HEK293 (cell line): ENCODE measurements at regions not wholly inside any gene's neighbourhood (a gene's known extent, or its start where the extent isn't known, plus 50 kb on each side); places are given as distances from the start of the nearest gene placed in this dataset.

ENCODE experiments used
- SALL2 ChIP-seq: fragments of 450-650 bp; formaldehyde crosslinking; IDR thresholded peaks from 2 replicates; pipeline ENCODE4 v1.5.0; 2017; ENCODE audit warnings: missing biosample characterization, mild to moderate bottlenecking, missing genetic modification characterization, borderline replicate concordance
- SETDB1 ChIP-seq: IDR thresholded peaks from one replicate; pipeline ENCODE4 v1.6.1; 2017; ENCODE audit warnings: mild to moderate bottlenecking, low read length, moderate library complexity, mixed read lengths; ENCODE audit not compliant: insufficient read length
- YY2 ChIP-seq: fragments of 450-650 bp; formaldehyde crosslinking; IDR thresholded peaks from 2 replicates; pipeline ENCODE4 v1.5.1; 2016; ENCODE audit warnings: missing biosample characterization, missing genetic modification characterization
- ZBTB20 ChIP-seq: fragments of 450-650 bp; formaldehyde crosslinking; IDR thresholded peaks from 2 replicates; pipeline ENCODE4 v1.5.1; 2016; ENCODE audit warnings: missing biosample characterization, missing genetic modification characterization
- ZFHX2 ChIP-seq: fragments of 450-650 bp; formaldehyde crosslinking; conservative IDR thresholded peaks from 2 replicates; pipeline ENCODE4 v1.5.1; 2016; ENCODE audit warnings: missing biosample characterization, missing genetic modification characterization
- ZNF114 ChIP-seq: fragments of 450-650 bp; formaldehyde crosslinking; IDR thresholded peaks from 2 replicates; pipeline ENCODE4 v1.5.0; 2017; ENCODE audit warnings: missing biosample characterization, missing genetic modification characterization
- ZNF223 ChIP-seq: fragments of 450-650 bp; formaldehyde crosslinking; IDR thresholded peaks from 2 replicates; pipeline ENCODE4 v1.5.1; 2016; ENCODE audit warnings: missing biosample characterization, missing genetic modification characterization
- ZNF311 ChIP-seq: fragments of 450-650 bp; formaldehyde crosslinking; IDR thresholded peaks from 2 replicates; pipeline ENCODE4 v1.5.1; 2017; ENCODE audit warnings: missing biosample characterization, missing genetic modification characterization, borderline replicate concordance
- ZNF354C ChIP-seq: fragments of 450-650 bp; formaldehyde crosslinking; IDR thresholded peaks from 2 replicates; pipeline ENCODE4 v1.5.1; 2016; ENCODE audit warnings: missing biosample characterization, missing genetic modification characterization, low read depth, borderline replicate concordance
- ZNF366 ChIP-seq: fragments of 450-650 bp; formaldehyde crosslinking; conservative IDR thresholded peaks from 2 replicates; pipeline ENCODE4 v1.5.1; 2016; ENCODE audit warnings: missing biosample characterization, missing genetic modification characterization
- ZNF510 ChIP-seq: fragments of 450-650 bp; formaldehyde crosslinking; IDR thresholded peaks from 2 replicates; pipeline ENCODE4 v1.5.1; 2018; ENCODE audit warnings: mild to moderate bottlenecking, missing genetic modification characterization, missing biosample characterization; ENCODE audit not compliant: insufficient replicate concordance
- ZNF544 ChIP-seq: fragments of 450-650 bp; formaldehyde crosslinking; IDR thresholded peaks from 2 replicates; pipeline ENCODE4 v1.5.0; 2017; ENCODE audit warnings: missing biosample characterization, missing genetic modification characterization
- ZNF571 ChIP-seq: fragments of 450-650 bp; formaldehyde crosslinking; IDR thresholded peaks from 2 replicates; pipeline ENCODE4 v1.5.0; 2017; ENCODE audit warnings: missing biosample characterization, missing genetic modification characterization
- ZNF610 ChIP-seq: fragments of 450-650 bp; formaldehyde crosslinking; IDR thresholded peaks from 2 replicates; pipeline ENCODE4 v1.5.1; 2016; ENCODE audit warnings: missing biosample characterization, missing genetic modification characterization, borderline replicate concordance
- ZNF621 ChIP-seq: fragments of 450-650 bp; formaldehyde crosslinking; IDR thresholded peaks from 2 replicates; pipeline ENCODE4 v1.5.1; 2017; ENCODE audit warnings: missing biosample characterization, missing genetic modification characterization
- ZNF701 ChIP-seq: fragments of 450-650 bp; formaldehyde crosslinking; IDR thresholded peaks from 2 replicates; pipeline ENCODE4 v1.5.1; 2016; ENCODE audit warnings: missing biosample characterization, missing genetic modification characterization
- ZNF777 ChIP-seq: fragments of 450-650 bp; formaldehyde crosslinking; IDR thresholded peaks from 2 replicates; pipeline ENCODE4 v1.5.1; 2017; ENCODE audit warnings: missing biosample characterization, missing genetic modification characterization, borderline replicate concordance
- ZSCAN16 ChIP-seq: fragments of 450-650 bp; formaldehyde crosslinking; IDR thresholded peaks from 2 replicates; pipeline ENCODE4 v1.5.1; 2016; ENCODE audit warnings: missing biosample characterization, missing genetic modification characterization
- TF ChIP-seq, protein P1 (sequence below): fragments of 450-650 bp; formaldehyde crosslinking; IDR thresholded peaks from 2 replicates; pipeline ENCODE4 v1.5.1; 2016; ENCODE audit warnings: missing biosample characterization, missing genetic modification characterization
- TF ChIP-seq, protein P2 (sequence below): fragments of 450-650 bp; formaldehyde crosslinking; IDR thresholded peaks from 2 replicates; pipeline ENCODE4 v1.5.1; 2016; ENCODE audit warnings: missing biosample characterization, missing genetic modification characterization
- TF ChIP-seq, protein P3 (sequence below): fragments of 450-650 bp; formaldehyde crosslinking; IDR thresholded peaks from 2 replicates; pipeline ENCODE4 v1.5.1; 2016; ENCODE audit warnings: missing biosample characterization, missing genetic modification characterization
- TF ChIP-seq, protein P4 (sequence below): fragments of 450-650 bp; formaldehyde crosslinking; IDR thresholded peaks from 2 replicates; pipeline ENCODE4 v1.5.0; 2017; ENCODE audit warnings: missing biosample characterization, missing genetic modification characterization, borderline replicate concordance

DNA sequence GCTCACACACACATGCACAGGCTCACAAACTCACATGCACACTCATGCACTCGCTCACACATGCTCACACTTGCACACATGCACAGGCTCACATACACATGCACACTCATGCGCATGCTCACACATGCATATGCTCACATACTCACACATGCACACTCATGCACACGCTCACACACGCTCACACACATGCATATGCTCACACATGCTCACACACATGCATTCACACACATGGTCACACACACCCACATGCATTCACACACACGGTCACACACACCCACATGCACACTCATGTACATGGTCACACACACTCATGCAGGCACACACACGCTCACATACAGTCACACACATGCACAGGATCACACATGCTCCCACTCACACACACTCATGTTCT lies 132.8 kb upstream of the SMAD3 start (continued):
- TF ChIP-seq, protein P1, sequence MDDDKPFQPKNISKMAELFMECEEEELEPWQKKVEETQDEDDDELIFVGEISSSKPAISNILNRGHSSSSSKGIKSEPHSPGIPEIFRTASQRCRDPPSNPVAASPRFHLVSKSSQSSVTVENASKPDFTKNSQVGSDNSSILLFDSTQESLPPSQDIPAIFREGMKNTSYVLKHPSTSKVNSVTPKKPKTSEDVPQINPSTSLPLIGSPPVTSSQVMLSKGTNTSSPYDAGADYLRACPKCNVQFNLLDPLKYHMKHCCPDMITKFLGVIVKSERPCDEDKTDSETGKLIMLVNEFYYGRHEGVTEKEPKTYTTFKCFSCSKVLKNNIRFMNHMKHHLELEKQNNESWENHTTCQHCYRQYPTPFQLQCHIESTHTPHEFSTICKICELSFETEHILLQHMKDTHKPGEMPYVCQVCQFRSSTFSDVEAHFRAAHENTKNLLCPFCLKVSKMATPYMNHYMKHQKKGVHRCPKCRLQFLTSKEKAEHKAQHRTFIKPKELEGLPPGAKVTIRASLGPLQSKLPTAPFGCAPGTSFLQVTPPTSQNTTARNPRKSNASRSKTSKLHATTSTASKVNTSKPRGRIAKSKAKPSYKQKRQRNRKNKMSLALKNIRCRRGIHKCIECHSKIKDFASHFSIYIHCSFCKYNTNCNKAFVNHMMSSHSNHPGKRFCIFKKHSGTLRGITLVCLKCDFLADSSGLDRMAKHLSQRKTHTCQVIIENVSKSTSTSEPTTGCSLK (tag by site-specific recombination) = 0 out of 2 replicates have a peak, but pooled peaks have one; percentile 76
- TF ChIP-seq, protein P2, sequence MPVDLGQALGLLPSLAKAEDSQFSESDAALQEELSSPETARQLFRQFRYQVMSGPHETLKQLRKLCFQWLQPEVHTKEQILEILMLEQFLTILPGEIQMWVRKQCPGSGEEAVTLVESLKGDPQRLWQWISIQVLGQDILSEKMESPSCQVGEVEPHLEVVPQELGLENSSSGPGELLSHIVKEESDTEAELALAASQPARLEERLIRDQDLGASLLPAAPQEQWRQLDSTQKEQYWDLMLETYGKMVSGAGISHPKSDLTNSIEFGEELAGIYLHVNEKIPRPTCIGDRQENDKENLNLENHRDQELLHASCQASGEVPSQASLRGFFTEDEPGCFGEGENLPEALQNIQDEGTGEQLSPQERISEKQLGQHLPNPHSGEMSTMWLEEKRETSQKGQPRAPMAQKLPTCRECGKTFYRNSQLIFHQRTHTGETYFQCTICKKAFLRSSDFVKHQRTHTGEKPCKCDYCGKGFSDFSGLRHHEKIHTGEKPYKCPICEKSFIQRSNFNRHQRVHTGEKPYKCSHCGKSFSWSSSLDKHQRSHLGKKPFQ = peak; percentile 95
- TF ChIP-seq ZFHX2 (peak; percentile 28; the same call in 1 of the 2 replicates), ZNF777 (tag by site-specific recombination) (no peak), ZNF621 (tag by site-specific recombination) (peak; percentile 67; the same call in 1 of the 2 replicates), ZNF354C (tag by site-specific recombination) (no peak), ZNF223 (tag by site-specific recombination) (no peak), ZNF610 (tag by site-specific recombination) (no peak), ZNF311 (tag by site-specific recombination) (peak; percentile 80; the same call in 1 of the 2 replicates), ZNF571 (tag by site-specific recombination) (0 out of 2 replicates have a peak, but pooled peaks have one; percentile 40), SETDB1 (no peak), ZNF544 (tag by site-specific recombination) (no peak), ZNF366 (no peak), YY2 (tag by site-specific recombination) (0 out of 2 replicates have a peak, but pooled peaks have one; percentile 46), ZBTB20 (tag by site-specific recombination) (0 out of 2 replicates have a peak, but pooled peaks have one; percentile 21), ZNF510 (tag by site-specific recombination) (no peak), ZNF701 (no peak), ZSCAN16 (no peak), SALL2 (tag by site-specific recombination) (peak; percentile 90), ZNF114 (tag by site-specific recombination) (peak; percentile 97)
- TF ChIP-seq, protein P3, sequence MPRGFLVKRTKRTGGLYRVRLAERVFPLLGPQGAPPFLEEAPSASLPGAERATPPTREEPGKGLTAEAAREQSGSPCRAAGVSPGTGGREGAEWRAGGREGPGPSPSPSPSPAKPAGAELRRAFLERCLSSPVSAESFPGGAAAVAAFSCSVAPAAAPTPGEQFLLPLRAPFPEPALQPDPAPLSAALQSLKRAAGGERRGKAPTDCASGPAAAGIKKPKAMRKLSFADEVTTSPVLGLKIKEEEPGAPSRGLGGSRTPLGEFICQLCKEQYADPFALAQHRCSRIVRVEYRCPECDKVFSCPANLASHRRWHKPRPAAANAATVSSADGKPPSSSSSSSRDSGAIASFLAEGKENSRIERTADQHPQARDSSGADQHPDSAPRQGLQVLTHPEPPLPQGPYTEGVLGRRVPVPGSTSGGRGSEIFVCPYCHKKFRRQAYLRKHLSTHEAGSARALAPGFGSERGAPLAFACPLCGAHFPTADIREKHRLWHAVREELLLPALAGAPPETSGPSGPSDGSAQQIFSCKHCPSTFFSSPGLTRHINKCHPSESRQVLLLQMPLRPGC = no peak
- TF ChIP-seq, protein P4, sequence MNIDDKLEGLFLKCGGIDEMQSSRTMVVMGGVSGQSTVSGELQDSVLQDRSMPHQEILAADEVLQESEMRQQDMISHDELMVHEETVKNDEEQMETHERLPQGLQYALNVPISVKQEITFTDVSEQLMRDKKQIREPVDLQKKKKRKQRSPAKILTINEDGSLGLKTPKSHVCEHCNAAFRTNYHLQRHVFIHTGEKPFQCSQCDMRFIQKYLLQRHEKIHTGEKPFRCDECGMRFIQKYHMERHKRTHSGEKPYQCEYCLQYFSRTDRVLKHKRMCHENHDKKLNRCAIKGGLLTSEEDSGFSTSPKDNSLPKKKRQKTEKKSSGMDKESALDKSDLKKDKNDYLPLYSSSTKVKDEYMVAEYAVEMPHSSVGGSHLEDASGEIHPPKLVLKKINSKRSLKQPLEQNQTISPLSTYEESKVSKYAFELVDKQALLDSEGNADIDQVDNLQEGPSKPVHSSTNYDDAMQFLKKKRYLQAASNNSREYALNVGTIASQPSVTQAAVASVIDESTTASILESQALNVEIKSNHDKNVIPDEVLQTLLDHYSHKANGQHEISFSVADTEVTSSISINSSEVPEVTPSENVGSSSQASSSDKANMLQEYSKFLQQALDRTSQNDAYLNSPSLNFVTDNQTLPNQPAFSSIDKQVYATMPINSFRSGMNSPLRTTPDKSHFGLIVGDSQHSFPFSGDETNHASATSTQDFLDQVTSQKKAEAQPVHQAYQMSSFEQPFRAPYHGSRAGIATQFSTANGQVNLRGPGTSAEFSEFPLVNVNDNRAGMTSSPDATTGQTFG = peak; percentile 66; the same call in 1 of the 2 replicates
